ENCODE measurements at regions not wholly inside any gene's neighbourhood (a gene's known extent, or its start where the extent isn't known, plus 50 kb on each side); places are given as distances from the start of the nearest gene placed in this dataset.
"Not testable (repeated sequence)": the region's sequence is repeated elsewhere in the genome, so short reads cannot be mapped to it uniquely, and the experiment has no call there.

DNA sequence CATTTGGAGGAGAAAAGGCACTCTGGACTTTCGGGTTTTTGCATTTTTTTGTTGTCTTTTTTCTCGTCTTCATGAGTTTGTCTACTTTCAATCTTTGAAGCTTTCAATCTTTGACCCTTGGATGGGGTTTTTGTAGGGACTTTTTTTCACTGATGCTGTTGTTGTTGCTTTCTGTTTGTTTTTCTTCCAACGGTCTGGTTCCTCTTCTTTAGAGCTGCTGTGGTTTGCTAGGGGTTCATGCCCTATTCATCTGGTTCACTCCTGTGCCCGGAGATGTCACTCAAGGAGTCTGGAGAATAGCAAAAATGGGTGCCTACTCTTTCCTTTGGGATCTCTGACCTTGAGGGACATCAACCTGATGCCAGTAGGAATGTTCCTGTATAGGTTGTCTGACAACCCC lies 378.6 kb upstream of the TYRP1 start:
- Mint-ChIP-seq H3K9me3 (peaks cover 18% of the 10 kb centered on the region), H3K27me3 (no peaks in the 10 kb centered on the region), H3K27ac (no peak overlapping the region), H3K36me3 (no peaks in the 10 kb centered on the region), H3K4me1 (ENCODE audit: unreplicated experiment) (no peaks in the 10 kb centered on the region), H3K4me3 (no peak overlapping the region)
- DNase-seq (ENCODE audit: extremely low spot score, unreplicated experiment), result no peak
- TF ChIP-seq, protein P1, sequence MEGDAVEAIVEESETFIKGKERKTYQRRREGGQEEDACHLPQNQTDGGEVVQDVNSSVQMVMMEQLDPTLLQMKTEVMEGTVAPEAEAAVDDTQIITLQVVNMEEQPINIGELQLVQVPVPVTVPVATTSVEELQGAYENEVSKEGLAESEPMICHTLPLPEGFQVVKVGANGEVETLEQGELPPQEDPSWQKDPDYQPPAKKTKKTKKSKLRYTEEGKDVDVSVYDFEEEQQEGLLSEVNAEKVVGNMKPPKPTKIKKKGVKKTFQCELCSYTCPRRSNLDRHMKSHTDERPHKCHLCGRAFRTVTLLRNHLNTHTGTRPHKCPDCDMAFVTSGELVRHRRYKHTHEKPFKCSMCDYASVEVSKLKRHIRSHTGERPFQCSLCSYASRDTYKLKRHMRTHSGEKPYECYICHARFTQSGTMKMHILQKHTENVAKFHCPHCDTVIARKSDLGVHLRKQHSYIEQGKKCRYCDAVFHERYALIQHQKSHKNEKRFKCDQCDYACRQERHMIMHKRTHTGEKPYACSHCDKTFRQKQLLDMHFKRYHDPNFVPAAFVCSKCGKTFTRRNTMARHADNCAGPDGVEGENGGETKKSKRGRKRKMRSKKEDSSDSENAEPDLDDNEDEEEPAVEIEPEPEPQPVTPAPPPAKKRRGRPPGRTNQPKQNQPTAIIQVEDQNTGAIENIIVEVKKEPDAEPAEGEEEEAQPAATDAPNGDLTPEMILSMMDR (conservative IDR thresholded peaks at IDR 0.05), result no peak

DNA sequence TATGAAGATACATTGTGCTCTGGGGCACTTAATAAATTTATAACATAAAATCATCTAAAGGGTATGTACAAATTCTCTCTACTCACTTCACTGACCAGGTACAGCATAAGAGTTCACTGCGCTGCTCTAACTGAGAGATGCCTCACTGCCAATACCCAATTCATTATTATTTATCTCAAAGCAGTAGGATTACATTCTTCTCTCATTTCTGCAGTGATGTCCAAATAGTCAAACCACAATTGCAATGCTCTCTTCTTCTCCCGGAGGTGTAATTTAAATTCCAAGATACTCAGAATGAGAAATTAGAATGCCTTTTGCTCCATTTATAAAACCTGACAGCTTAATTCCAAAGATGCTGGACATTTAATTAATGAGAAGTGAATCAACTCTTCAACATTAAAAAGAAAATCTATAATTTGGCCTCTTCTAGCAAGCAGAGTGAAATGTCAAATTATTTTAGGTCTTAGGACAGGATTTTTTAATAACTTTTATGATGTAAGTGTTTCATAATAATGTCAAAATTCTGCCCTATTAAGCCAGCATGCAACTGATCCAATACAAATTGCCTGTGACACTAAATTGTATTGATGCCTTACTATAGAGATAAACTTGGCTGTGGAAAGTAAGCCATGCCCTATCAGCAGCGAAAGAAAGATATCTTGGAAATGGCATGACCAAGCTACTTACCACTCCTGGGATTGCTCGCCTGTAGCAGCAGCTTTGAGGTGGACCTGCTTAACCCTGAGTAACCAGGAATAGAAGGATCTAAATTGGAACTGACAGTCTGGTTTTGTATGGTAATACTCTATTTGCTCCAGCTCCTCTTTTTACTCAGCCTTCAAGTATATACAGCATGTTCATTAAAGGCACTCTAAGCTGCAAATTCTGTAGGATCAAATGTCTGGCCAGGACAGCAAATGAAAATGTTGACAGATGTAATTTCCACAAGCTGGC lies 374.2 kb upstream of the TYRP1 start:
- Mint-ChIP-seq H3K36me3 (no peaks in the 10 kb centered on the region), H3K27ac (no peak overlapping the region), H3K4me1 (ENCODE audit: unreplicated experiment) (no peaks in the 10 kb centered on the region), H3K9me3 (peaks cover 4% of the 10 kb centered on the region), H3K27me3 (no peaks in the 10 kb centered on the region), H3K4me3 (no peak overlapping the region)
- DNase-seq (ENCODE audit: extremely low spot score, unreplicated experiment), result no peak
- TF ChIP-seq, protein P1 (conservative IDR thresholded peaks at IDR 0.05), result no peak

DNA sequence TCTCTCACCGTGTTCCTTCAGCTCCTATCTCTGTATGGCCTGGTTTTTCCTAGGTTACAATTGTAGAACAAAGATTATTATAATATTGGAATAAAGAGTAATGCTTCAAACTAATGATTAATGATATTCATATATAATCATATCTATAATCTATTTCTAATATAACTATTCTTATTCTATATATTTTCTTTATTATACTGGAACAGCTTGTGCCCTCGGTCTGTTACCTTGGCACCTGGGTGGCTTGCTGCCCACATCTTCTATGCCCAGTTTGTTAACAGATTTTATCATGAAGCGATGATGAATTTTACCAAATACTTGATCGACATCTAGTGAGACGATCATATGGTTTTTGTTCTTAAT lies 363.6 kb upstream of the TYRP1 start:
- Mint-ChIP-seq H3K4me3 (no peak overlapping the region), H3K27me3 (no peaks in the 10 kb centered on the region), H3K27ac (no peak overlapping the region), H3K36me3 (no peaks in the 10 kb centered on the region), H3K4me1 (ENCODE audit: unreplicated experiment) (no peaks in the 10 kb centered on the region), H3K9me3 (no peaks in the 10 kb centered on the region)
- DNase-seq (ENCODE audit: extremely low spot score, unreplicated experiment), result no peak
- TF ChIP-seq, protein P1 (conservative IDR thresholded peaks at IDR 0.05), result peak; percentile 7

DNA sequence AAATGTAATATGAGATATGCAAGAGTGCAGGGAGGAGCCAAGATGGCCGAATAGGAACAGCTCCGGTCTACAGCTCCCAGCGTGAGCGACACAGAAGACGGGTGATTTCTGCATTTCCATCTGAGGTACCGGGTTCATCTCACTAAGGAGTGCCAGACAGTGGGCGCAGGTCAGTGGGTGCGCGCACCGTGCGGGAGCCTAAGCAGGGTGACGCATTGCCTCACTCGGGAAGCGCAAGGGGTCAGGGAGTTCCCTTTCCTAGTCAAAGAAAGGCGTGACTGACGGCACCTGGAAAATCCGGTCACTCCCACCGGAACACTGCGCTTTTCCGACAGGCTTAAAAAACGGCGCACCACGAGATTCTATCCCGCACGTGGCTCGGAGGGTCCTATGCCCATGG lies 359.2 kb upstream of the TYRP1 start:
- not testable (repeated sequence) for H3K4me3 Mint-ChIP-seq; H3K36me3 Mint-ChIP-seq; H3K27ac Mint-ChIP-seq; H3K27me3 Mint-ChIP-seq; H3K9me3 Mint-ChIP-seq; H3K4me1 Mint-ChIP-seq (ENCODE audit: unreplicated experiment); DNase-seq (ENCODE audit: extremely low spot score, unreplicated experiment)

DNA sequence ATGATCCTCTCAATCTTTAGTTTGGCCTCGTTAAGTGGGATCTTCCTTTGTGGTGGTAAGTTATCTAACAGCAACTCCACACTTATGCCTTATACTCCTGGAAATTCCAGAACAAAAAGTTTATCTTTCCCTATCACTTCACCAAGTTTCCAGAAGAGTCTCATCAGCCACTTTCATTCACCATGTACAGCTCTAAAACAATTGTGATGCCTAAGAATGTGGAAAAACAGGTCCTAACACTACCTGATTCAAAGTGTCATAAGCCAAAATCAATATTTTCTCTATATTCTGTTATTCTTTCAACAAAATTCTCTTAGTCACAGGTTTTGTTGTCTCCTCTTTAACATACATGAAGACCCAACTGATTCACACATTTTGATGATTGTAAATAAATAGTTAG lies 342.4 kb upstream of the TYRP1 start:
- H3K4me3 Mint-ChIP-seq, result no peak overlapping the region
- peaks cover 5% of the 10 kb centered on the region for H3K9me3 Mint-ChIP-seq
- no peaks in the 10 kb centered on the region for H3K36me3 Mint-ChIP-seq
- TF ChIP-seq, protein P1 (conservative IDR thresholded peaks at IDR 0.05), result no peak
- H3K4me1 Mint-ChIP-seq (ENCODE audit: unreplicated experiment), result peaks cover 9% of the 10 kb centered on the region
- H3K27me3 Mint-ChIP-seq, result no peaks in the 10 kb centered on the region
- no peak for DNase-seq (ENCODE audit: extremely low spot score, unreplicated experiment)
- no peak overlapping the region for H3K27ac Mint-ChIP-seq

DNA sequence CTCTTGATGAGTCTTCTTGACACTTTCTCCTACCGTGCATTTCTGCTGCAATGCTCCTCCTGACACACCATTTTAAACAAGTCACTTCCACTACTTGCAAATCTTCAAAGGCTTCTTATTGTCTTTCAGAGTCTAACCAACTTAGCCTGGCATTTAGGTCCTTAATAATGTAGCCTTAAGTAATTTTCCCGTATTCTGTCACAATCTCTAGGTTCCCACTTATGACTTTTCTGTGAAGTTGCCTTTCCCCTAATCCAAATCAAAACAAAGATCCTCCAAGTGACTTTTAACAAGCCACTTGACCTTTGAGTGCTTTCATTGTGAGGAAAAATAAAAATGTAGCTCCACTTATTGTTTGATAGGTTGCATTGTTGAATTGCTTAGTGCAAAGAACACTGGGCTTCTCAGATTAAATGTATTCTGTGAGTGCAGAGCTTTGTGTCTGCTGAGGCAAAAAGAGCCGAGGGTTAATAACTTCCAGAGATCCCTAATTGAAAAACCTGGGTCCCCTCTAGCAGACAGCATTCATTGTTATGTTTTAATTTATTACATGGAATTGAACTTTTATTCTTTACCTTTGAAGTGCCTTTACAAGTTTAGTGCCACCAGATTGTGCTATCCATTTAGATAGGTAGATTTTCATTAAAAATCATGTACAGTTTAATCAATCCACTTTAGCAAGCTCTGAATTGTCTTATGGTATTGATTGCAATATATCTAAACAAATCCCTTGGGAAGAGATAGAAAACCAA lies 341.7 kb upstream of the TYRP1 start:
- Mint-ChIP-seq H3K27me3 (no peaks in the 10 kb centered on the region), H3K9me3 (peaks cover 5% of the 10 kb centered on the region), H3K27ac (no peak overlapping the region), H3K4me3 (no peak overlapping the region), H3K36me3 (no peaks in the 10 kb centered on the region), H3K4me1 (ENCODE audit: unreplicated experiment) (peaks cover 9% of the 10 kb centered on the region)
- no peak for DNase-seq (ENCODE audit: extremely low spot score, unreplicated experiment)
- TF ChIP-seq, protein P1 (conservative IDR thresholded peaks at IDR 0.05), result no peak

All from type B pancreatic cell (in vitro differentiated cells).